GM21723 (cell line): ENCODE measurements at regions not wholly inside any gene's neighbourhood (a gene's known extent, or its start where the extent isn't known, plus 50 kb on each side); places are given as distances from the start of the nearest gene placed in this dataset.

Source experiments
- ATAC-seq: cut with Tn5 transposase; IDR thresholded peaks from one replicate; pipeline ENCODE4 v1.9.1; 2021; ENCODE audit warnings: mild to moderate bottlenecking, moderate library complexity; ENCODE audit not compliant: unreplicated experiment

GRCh38 chr2:237213315-237214022 lies 127.8 kb downstream of the COPS8 start:
- ATAC-seq, result no peak

GRCh38 chr2:237214030-237214675 lies 128.5 kb downstream of the COPS8 start:
- ATAC-seq, result no peak

- ATAC-seq, result no peak
Observed at GRCh38 chr2:237214963-237215362, 129.3 kb downstream of the COPS8 start.

GRCh38 chr2:237217995-237218616 lies 132.4 kb downstream of the COPS8 start:
- ATAC-seq, result no peak

- ATAC-seq, result no peak
Observed at GRCh38 chr2:237218756-237219155, 133.1 kb downstream of the COPS8 start.

- no peak for ATAC-seq
Observed at GRCh38 chr2:237219826-237220225, 134.1 kb downstream of the COPS8 start.

GRCh38 chr2:237221443-237221842 lies 135.8 kb downstream of the COPS8 start:
- no peak for ATAC-seq

- no peak for ATAC-seq
Observed at GRCh38 chr2:237222178-237222577, 136.5 kb downstream of the COPS8 start.

- ATAC-seq, result no peak
Observed at GRCh38 chr2:237222601-237223041, 136.9 kb downstream of the COPS8 start.

GRCh38 chr2:237223201-237223861 lies 137.6 kb downstream of the COPS8 start:
- ATAC-seq, result no peak

- ATAC-seq, result no peak
Observed at GRCh38 chr2:237227190-237227589, 141.5 kb downstream of the COPS8 start.

GRCh38 chr2:237227592-237228280 lies 142.0 kb downstream of the COPS8 start:
- ATAC-seq, result no peak

- ATAC-seq, result no peak
Observed at GRCh38 chr2:237228281-237228625, 142.6 kb downstream of the COPS8 start.

- ATAC-seq, result no peak
Observed at GRCh38 chr2:237229905-237230304, 144.2 kb downstream of the COPS8 start.

GRCh38 chr2:237230355-237230754 lies 144.7 kb downstream of the COPS8 start:
- no peak for ATAC-seq

GRCh38 chr2:237231593-237231992 lies 145.9 kb downstream of the COPS8 start:
- no peak for ATAC-seq

- no peak for ATAC-seq
Observed at GRCh38 chr2:237232166-237232565, 146.5 kb downstream of the COPS8 start.

GRCh38 chr2:237234268-237234667 lies 148.6 kb downstream of the COPS8 start:
- ATAC-seq, result no peak

- ATAC-seq, result no peak
Observed at GRCh38 chr2:237235383-237236095, 149.8 kb downstream of the COPS8 start.

- no peak for ATAC-seq
Observed at GRCh38 chr2:237236188-237236587, 150.5 kb downstream of the COPS8 start.
